Astrocyte (in vitro differentiated cells and primary cell): ENCODE measurements at regions not wholly inside any gene's neighbourhood (a gene's known extent, or its start where the extent isn't known, plus 50 kb on each side); places are given as distances from the start of the nearest gene placed in this dataset.

ENCODE experiments used
- DNase-seq: peaks from one replicate; pipeline ENCODE4 v3.0.0-alpha.2; 2010; ENCODE audit warnings: low read depth
- FAIRE-seq: peaks from 2 replicates; lab custom pipeline; 2011; peaks lifted over from hg19 to GRCh38; lab: Jason Lieb, UNC
- H2AFZ ChIP-seq: 2 replicates; pipeline ENCODE4 v1.6.0; 2012; ENCODE audit warnings: low read depth, low read length, inconsistent platforms
- H3K27ac ChIP-seq: 2 replicates; pipeline ENCODE4 v1.5.1; 2011; ENCODE audit warnings: low read depth, low read length, inconsistent platforms
- H3K27me3 ChIP-seq: 2 replicates; pipeline ENCODE4 v1.6.0; 2011; ENCODE audit warnings: low read length, inconsistent platforms; ENCODE audit not compliant: insufficient read depth
- H3K36me3 ChIP-seq: 2 replicates; pipeline ENCODE4 v1.5.1; 2011; ENCODE audit warnings: low read length, inconsistent platforms; ENCODE audit not compliant: insufficient read depth
- H3K4me1 ChIP-seq: 2 replicates; pipeline ENCODE4 v1.5.1; 2011; ENCODE audit warnings: low read length, inconsistent platforms; ENCODE audit not compliant: insufficient read depth
- H3K4me2 ChIP-seq: 2 replicates; pipeline ENCODE4 v1.6.0; 2012; ENCODE audit warnings: low read length, inconsistent platforms
- H3K4me3 ChIP-seq: 2 replicates; pipeline ENCODE4 v1.5.1; 2011; ENCODE audit warnings: low read depth, mild to moderate bottlenecking, low read length, inconsistent platforms; ENCODE audit not compliant: insufficient read depth
- H3K79me2 ChIP-seq: 2 replicates; pipeline ENCODE4 v1.6.0; 2012; ENCODE audit warnings: mild to moderate bottlenecking, low read length, inconsistent platforms; ENCODE audit not compliant: insufficient read depth
- H3K9ac ChIP-seq: 2 replicates; pipeline ENCODE4 v1.6.0; 2012; ENCODE audit warnings: mild to moderate bottlenecking, low read length, inconsistent platforms
- H3K9me3 ChIP-seq: 2 replicates; pipeline ENCODE4 v1.5.1; 2012; ENCODE audit warnings: low read depth, mild to moderate bottlenecking, low read length, inconsistent platforms; ENCODE audit not compliant: insufficient read depth
- H4K20me1 ChIP-seq: 2 replicates; pipeline ENCODE4 v1.6.0; 2012; ENCODE audit warnings: low read length, inconsistent platforms; ENCODE audit not compliant: insufficient read depth
- H3K27ac Mint-ChIP-seq: one replicate; pipeline ENCODE4 v1.8.0; 2021; ENCODE audit warnings: mild to moderate bottlenecking, mixed read lengths; ENCODE audit not compliant: unreplicated experiment
- H3K27me3 Mint-ChIP-seq: one replicate; pipeline ENCODE4 v1.8.0; 2021; ENCODE audit warnings: low read depth, mixed read lengths; ENCODE audit not compliant: unreplicated experiment
- H3K36me3 Mint-ChIP-seq: one replicate; pipeline ENCODE4 v1.8.0; 2021; ENCODE audit warnings: low read depth, mixed read lengths; ENCODE audit not compliant: unreplicated experiment
- H3K4me1 Mint-ChIP-seq: one replicate; pipeline ENCODE4 v1.8.0; 2021; ENCODE audit warnings: low read depth, mixed read lengths; ENCODE audit not compliant: unreplicated experiment
- H3K4me3 Mint-ChIP-seq: one replicate; pipeline ENCODE4 v1.8.0; 2021; ENCODE audit warnings: mild to moderate bottlenecking, moderate library complexity, mixed read lengths; ENCODE audit not compliant: unreplicated experiment
- H3K9me3 Mint-ChIP-seq: one replicate; pipeline ENCODE4 v1.8.0; 2021; ENCODE audit warnings: mild to moderate bottlenecking, mixed read lengths; ENCODE audit not compliant: unreplicated experiment
- EZH2 ChIP-seq: IDR thresholded peaks from 2 replicates; pipeline ENCODE4 v1.6.1; 2012; ENCODE audit warnings: mild to moderate bottlenecking, low read length, inconsistent platforms; ENCODE audit not compliant: insufficient read depth
- TF ChIP-seq, protein P1 (sequence below): IDR thresholded peaks from 2 replicates; pipeline ENCODE4 v1.5.1; 2011; ENCODE audit warnings: low read depth, mild to moderate bottlenecking, inconsistent platforms, low read length, moderate library complexity; ENCODE audit not compliant: insufficient read depth

DNA sequence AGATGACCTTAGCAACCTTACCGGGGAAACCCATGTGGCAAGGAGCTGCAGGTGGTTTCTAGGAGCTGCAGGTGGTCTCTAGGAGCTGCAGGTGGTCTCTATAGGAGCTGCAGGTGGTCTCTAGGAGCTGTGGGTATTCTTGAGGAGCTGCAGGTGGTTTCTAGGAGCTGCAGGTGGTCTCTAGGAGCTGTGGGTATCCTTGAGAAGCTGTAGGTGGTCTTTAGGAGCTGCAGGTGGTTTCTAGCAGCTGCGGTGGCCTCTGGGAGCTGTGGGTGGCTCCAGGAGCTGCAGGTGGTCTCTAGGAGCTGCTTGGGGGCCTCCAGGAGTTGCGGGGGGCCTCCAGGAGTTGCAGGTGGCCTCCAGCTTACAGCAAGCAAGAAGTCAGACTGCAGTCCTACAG lies 997.5 kb downstream of the TBC1D22A start:
- Mint-ChIP-seq H3K27me3 (peaks cover 15% of the 10 kb centered on the region), H3K36me3 (no peaks in the 10 kb centered on the region), H3K4me3 (no peak overlapping the region), H3K9me3 (peaks cover 11% of the 10 kb centered on the region), H3K4me1 (no peaks in the 10 kb centered on the region), H3K27ac (no peak overlapping the region)
- Histone ChIP-seq H3K4me3 (no peak overlapping the region), H3K27me3 (no peaks in the 10 kb centered on the region), H3K36me3 (no peaks in the 10 kb centered on the region), H3K9ac (no peak overlapping the region), H3K4me2 (no peak overlapping the region), H3K79me2 (no peaks in the 10 kb centered on the region), H3K4me1 (no peaks in the 10 kb centered on the region), H2AFZ (no peak overlapping the region), H3K9me3 (peaks cover 4% of the 10 kb centered on the region), H3K27ac (no peak overlapping the region), H4K20me1 (no peaks in the 10 kb centered on the region)
- TF ChIP-seq EZH2 = no peak
- TF ChIP-seq, protein P1, sequence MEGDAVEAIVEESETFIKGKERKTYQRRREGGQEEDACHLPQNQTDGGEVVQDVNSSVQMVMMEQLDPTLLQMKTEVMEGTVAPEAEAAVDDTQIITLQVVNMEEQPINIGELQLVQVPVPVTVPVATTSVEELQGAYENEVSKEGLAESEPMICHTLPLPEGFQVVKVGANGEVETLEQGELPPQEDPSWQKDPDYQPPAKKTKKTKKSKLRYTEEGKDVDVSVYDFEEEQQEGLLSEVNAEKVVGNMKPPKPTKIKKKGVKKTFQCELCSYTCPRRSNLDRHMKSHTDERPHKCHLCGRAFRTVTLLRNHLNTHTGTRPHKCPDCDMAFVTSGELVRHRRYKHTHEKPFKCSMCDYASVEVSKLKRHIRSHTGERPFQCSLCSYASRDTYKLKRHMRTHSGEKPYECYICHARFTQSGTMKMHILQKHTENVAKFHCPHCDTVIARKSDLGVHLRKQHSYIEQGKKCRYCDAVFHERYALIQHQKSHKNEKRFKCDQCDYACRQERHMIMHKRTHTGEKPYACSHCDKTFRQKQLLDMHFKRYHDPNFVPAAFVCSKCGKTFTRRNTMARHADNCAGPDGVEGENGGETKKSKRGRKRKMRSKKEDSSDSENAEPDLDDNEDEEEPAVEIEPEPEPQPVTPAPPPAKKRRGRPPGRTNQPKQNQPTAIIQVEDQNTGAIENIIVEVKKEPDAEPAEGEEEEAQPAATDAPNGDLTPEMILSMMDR = no peak
- no peak for FAIRE-seq
- no peak for DNase-seq

DNA sequence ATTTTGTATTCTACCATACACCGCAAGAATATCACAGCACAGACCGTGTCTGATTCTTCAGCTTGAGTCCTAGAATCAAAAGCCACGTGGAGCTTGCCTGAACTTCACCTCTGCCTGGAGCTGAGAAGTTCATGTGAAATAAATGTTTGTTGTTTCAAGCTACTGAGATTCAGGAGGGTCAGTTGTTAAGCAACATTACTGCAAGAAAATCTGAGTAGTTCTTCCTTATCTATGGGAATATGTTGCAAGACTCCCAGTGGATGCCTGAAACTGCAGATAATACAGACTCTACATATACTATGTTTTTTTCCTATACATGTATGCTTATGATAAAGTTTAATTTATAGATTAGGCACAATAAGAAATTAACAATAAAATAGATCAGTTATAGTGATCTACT lies 995.3 kb downstream of the TBC1D22A start:
- no peak overlapping the region for H3K4me3 Mint-ChIP-seq
- Histone ChIP-seq H3K9me3 (peaks cover 4% of the 10 kb centered on the region), H3K9ac (no peak overlapping the region), H3K4me1 (no peaks in the 10 kb centered on the region), H3K27ac (no peak overlapping the region), H3K79me2 (no peaks in the 10 kb centered on the region), H3K4me2 (no peak overlapping the region), H3K36me3 (no peaks in the 10 kb centered on the region), H4K20me1 (no peaks in the 10 kb centered on the region), H3K4me3 (no peak overlapping the region), H2AFZ (no peak overlapping the region), H3K27me3 (no peaks in the 10 kb centered on the region)
- DNase-seq (no peak), FAIRE-seq (no peak)
- TF ChIP-seq, protein P1 = no peak
- no peak for TF ChIP-seq EZH2
- peaks cover 11% of the 10 kb centered on the region for H3K27me3 Mint-ChIP-seq
- no peaks in the 10 kb centered on the region for H3K4me1 Mint-ChIP-seq
- H3K27ac Mint-ChIP-seq = no peak overlapping the region
- peaks cover 7% of the 10 kb centered on the region for H3K9me3 Mint-ChIP-seq
- H3K36me3 Mint-ChIP-seq = no peaks in the 10 kb centered on the region

DNA sequence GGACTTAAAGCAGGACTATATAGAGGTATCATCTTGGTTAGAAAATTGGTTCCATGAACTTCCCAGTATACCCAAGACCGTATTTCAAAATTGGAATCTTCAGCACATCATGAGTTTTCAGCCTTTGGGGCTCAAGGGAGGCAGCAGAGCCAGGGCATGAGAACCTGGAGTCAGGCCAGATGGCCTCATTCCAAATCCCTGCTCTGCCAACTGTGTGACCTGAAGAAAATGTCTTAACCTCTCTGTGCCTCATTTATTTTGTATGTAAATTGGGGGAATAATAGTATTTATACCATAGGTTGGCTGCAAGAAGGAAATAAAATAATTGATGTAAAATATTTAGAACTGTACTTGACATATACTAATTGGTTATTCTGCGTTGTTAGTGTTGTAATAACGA lies 987.6 kb downstream of the TBC1D22A start:
- Mint-ChIP-seq H3K36me3 (no peaks in the 10 kb centered on the region), H3K4me3 (no peak overlapping the region)

More for the DNA sequence above, 987.6 kb downstream of the TBC1D22A start:
- no peak overlapping the region for H3K4me2 ChIP-seq
- H3K36me3 ChIP-seq = no peaks in the 10 kb centered on the region
- no peak for DNase-seq
- H3K9ac ChIP-seq = no peak overlapping the region
- TF ChIP-seq, protein P1 = no peak
- no peak for TF ChIP-seq EZH2
- H3K27ac Mint-ChIP-seq = no peak overlapping the region
- peaks cover 23% of the 10 kb centered on the region for H3K27me3 Mint-ChIP-seq
- H3K9me3 ChIP-seq = peaks cover 4% of the 10 kb centered on the region
- no peaks in the 10 kb centered on the region for H3K4me1 ChIP-seq
- no peaks in the 10 kb centered on the region for H3K4me1 Mint-ChIP-seq
- no peaks in the 10 kb centered on the region for H4K20me1 ChIP-seq
- no peak for FAIRE-seq
- H2AFZ ChIP-seq = no peak overlapping the region
- H3K9me3 Mint-ChIP-seq = peaks cover 2% of the 10 kb centered on the region
- H3K79me2 ChIP-seq = no peaks in the 10 kb centered on the region
- no peak overlapping the region for H3K27ac ChIP-seq
- H3K4me3 ChIP-seq = no peak overlapping the region
- no peaks in the 10 kb centered on the region for H3K27me3 ChIP-seq
